ENCODE measurements at regions not wholly inside any gene's neighbourhood (a gene's known extent, or its start where the extent isn't known, plus 50 kb on each side); places are given as distances from the start of the nearest gene placed in this dataset.

- H3K36me3 ChIP-seq (ENCODE audit: insufficient read depth, low read length) = no peaks in the 10 kb centered on the region
- H3K4me1 ChIP-seq (ENCODE audit: insufficient read depth, low read length) = peaks cover 52% of the 10 kb centered on the region
- Mint-ChIP-seq H3K27me3 (no peaks in the 10 kb centered on the region), H3K4me3 (peak overlapping the region; percentile 78 to 93 (median 89)), H3K9me3 (no peaks in the 10 kb centered on the region), H3K27ac (peak overlapping the region; percentile 95 to 100 (median 98)), H3K36me3 (peaks cover 0 to 18% (median 0%) of the 10 kb centered on the region in 3 donors), H3K4me1 (peaks cover 30 to 73% (median 39%) of the 10 kb centered on the region in 3 donors)
- ChIA-PET POLR2A (no interaction called here), CTCF (no interaction called here)
- H3K27me3 ChIP-seq (ENCODE audit: insufficient read depth, low read length, poor library complexity, severe bottlenecking) = no peaks in the 10 kb centered on the region
- DNase-seq = peak in 2 of 5 donors; percentile 16 to 20
- H3K9me3 ChIP-seq (ENCODE audit: low read length) = no peaks in the 10 kb centered on the region
- H3K4me3 ChIP-seq (ENCODE audit: low read length) = peak overlapping the region; percentile 80
- H3K27ac ChIP-seq (ENCODE audit: low read depth, low read length) = peak overlapping the region; percentile 99
These were observed 133.0 kb downstream of the C9orf50 start for GRCh38 chr9:129487658-129488483.

- peak overlapping the region; percentile 95 to 100 (median 98) for H3K27ac Mint-ChIP-seq
- Histone ChIP-seq H3K27ac (ENCODE audit: low read depth, low read length) (peak overlapping the region; percentile 99), H3K4me3 (ENCODE audit: low read length) (no peak overlapping the region), H3K4me1 (ENCODE audit: insufficient read depth, low read length) (peaks cover 52% of the 10 kb centered on the region), H3K27me3 (ENCODE audit: insufficient read depth, low read length, poor library complexity, severe bottlenecking) (no peaks in the 10 kb centered on the region), H3K36me3 (ENCODE audit: insufficient read depth, low read length) (no peaks in the 10 kb centered on the region), H3K9me3 (ENCODE audit: low read length) (no peaks in the 10 kb centered on the region)
- H3K27me3 Mint-ChIP-seq = no peaks in the 10 kb centered on the region
- peaks cover 30 to 71% (median 39%) of the 10 kb centered on the region in 3 donors for H3K4me1 Mint-ChIP-seq
- DNase-seq = no peak
- ChIA-PET POLR2A (interaction anchor here (0.5 kb wide), 1 partner anchor 1407 kb away, joined by 6 read pairs; no protein-coding TSS in a partner anchor), CTCF (no interaction called here)
- no peaks in the 10 kb centered on the region for H3K9me3 Mint-ChIP-seq
- H3K36me3 Mint-ChIP-seq = peaks cover 0 to 15% (median 0%) of the 10 kb centered on the region in 3 donors
- peak overlapping the region; percentile 49 to 92 (median 80) for H3K4me3 Mint-ChIP-seq
These were observed 133.9 kb downstream of the C9orf50 start for GRCh38 chr9:129486756-129487657.

GRCh38 chr9:129485145-129485774 lies 135.6 kb downstream of the C9orf50 start:
- CTCF ChIA-PET = no interaction called here

GRCh38 chr9:129484352-129485000 lies 136.4 kb downstream of the C9orf50 start:
- peaks cover 35% of the 10 kb centered on the region for H3K4me1 ChIP-seq (ENCODE audit: insufficient read depth, low read length)
- Mint-ChIP-seq H3K27ac (peak overlapping the region; percentile 86 to 99 (median 90)), H3K4me1 (peaks cover 18 to 59% (median 23%) of the 10 kb centered on the region in 3 donors), H3K9me3 (no peaks in the 10 kb centered on the region), H3K36me3 (peaks cover 0 to 9% (median 0%) of the 10 kb centered on the region in 3 donors), H3K4me3 (peak overlapping the region in 5 of 7 donors; percentile 54 to 64 (median 58)), H3K27me3 (no peaks in the 10 kb centered on the region)
- no peaks in the 10 kb centered on the region for H3K36me3 ChIP-seq (ENCODE audit: insufficient read depth, low read length)
- POLR2A ChIA-PET = interaction anchor here (0.6 to 1.2 kb wide), 3 partner anchors 47 to 344 kb away, joined by 3 read pairs; no protein-coding TSS in a partner anchor
- H3K27ac ChIP-seq (ENCODE audit: low read depth, low read length) = peak overlapping the region; percentile 82
- no peak overlapping the region for H3K4me3 ChIP-seq (ENCODE audit: low read length)
- no peak for DNase-seq
- CTCF ChIA-PET = interaction anchor here (3.4 kb wide), 1 partner anchor 24 kb away, joined by 9 read pairs; no protein-coding TSS in a partner anchor
- no peaks in the 10 kb centered on the region for H3K27me3 ChIP-seq (ENCODE audit: insufficient read depth, low read length, poor library complexity, severe bottlenecking)
- H3K9me3 ChIP-seq (ENCODE audit: low read length) = no peaks in the 10 kb centered on the region

More at GRCh38 chr9:129485145-129485774, 135.6 kb downstream of the C9orf50 start:
- Mint-ChIP-seq H3K4me1 (peaks cover 24 to 65% (median 29%) of the 10 kb centered on the region in 3 donors), H3K9me3 (no peaks in the 10 kb centered on the region), H3K36me3 (peaks cover 0 to 11% (median 0%) of the 10 kb centered on the region in 3 donors), H3K27ac (peak overlapping the region; percentile 30 to 99 (median 89)), H3K27me3 (no peaks in the 10 kb centered on the region), H3K4me3 (peak overlapping the region in 3 of 7 donors; percentile 33 to 90 (median 69))
- Histone ChIP-seq H3K9me3 (ENCODE audit: low read length) (no peaks in the 10 kb centered on the region), H3K27ac (ENCODE audit: low read depth, low read length) (no peak overlapping the region), H3K36me3 (ENCODE audit: insufficient read depth, low read length) (no peaks in the 10 kb centered on the region), H3K4me1 (ENCODE audit: insufficient read depth, low read length) (peaks cover 43% of the 10 kb centered on the region), H3K4me3 (ENCODE audit: low read length) (no peak overlapping the region), H3K27me3 (ENCODE audit: insufficient read depth, low read length, poor library complexity, severe bottlenecking) (no peaks in the 10 kb centered on the region)
- DNase-seq = no peak
- POLR2A ChIA-PET = no interaction called here

- H3K36me3 ChIP-seq (ENCODE audit: insufficient read depth, low read length) = no peaks in the 10 kb centered on the region
- H3K27me3 ChIP-seq (ENCODE audit: insufficient read depth, low read length, poor library complexity, severe bottlenecking) = no peaks in the 10 kb centered on the region
- peak overlapping the region; percentile 22 for H3K4me3 ChIP-seq (ENCODE audit: low read length)
- H3K4me1 ChIP-seq (ENCODE audit: insufficient read depth, low read length) = peaks cover 28% of the 10 kb centered on the region
- Mint-ChIP-seq H3K4me1 (peaks cover 13 to 53% (median 18%) of the 10 kb centered on the region in 3 donors), H3K36me3 (peaks cover 0 to 5% (median 0%) of the 10 kb centered on the region in 3 donors), H3K4me3 (peak overlapping the region in 6 of 7 donors; percentile 43 to 73 (median 62)), H3K27me3 (no peaks in the 10 kb centered on the region), H3K9me3 (no peaks in the 10 kb centered on the region), H3K27ac (peak overlapping the region; percentile 86 to 99 (median 90))
- POLR2A ChIA-PET = interaction anchor here (0.6 to 1.2 kb wide), 5 partner anchors 17 to 344 kb away, joined by 3 read pairs; no protein-coding TSS in a partner anchor
- peak overlapping the region; percentile 82 for H3K27ac ChIP-seq (ENCODE audit: low read depth, low read length)
- peak in 1 of 5 donors; percentile 41 for DNase-seq
- no peaks in the 10 kb centered on the region for H3K9me3 ChIP-seq (ENCODE audit: low read length)
- CTCF ChIA-PET = interaction anchor here (1.2 to 3.4 kb wide), 2 partner anchors 23 to 25 kb away, joined by 3 to 9 read pairs; no protein-coding TSS in a partner anchor
These were observed 137.2 kb downstream of the C9orf50 start for GRCh38 chr9:129483415-129484351.

GRCh38 chr9:129482521-129483414 lies 138.1 kb downstream of the C9orf50 start:
- peak overlapping the region; percentile 40 to 84 (median 65) for H3K4me3 Mint-ChIP-seq
- peaks cover 9 to 48% (median 15%) of the 10 kb centered on the region in 3 donors for H3K4me1 Mint-ChIP-seq
- CTCF ChIA-PET = interaction anchor here (1.2 to 3.4 kb wide), 2 partner anchors 22 to 24 kb away, joined by 3 to 9 read pairs; no protein-coding TSS in a partner anchor
- no peaks in the 10 kb centered on the region for H3K9me3 Mint-ChIP-seq
- H3K27me3 ChIP-seq (ENCODE audit: insufficient read depth, low read length, poor library complexity, severe bottlenecking) = no peaks in the 10 kb centered on the region
- H3K27ac Mint-ChIP-seq = peak overlapping the region in 7 of 8 donors; percentile 42 to 99 (median 78)
- DNase-seq = peak in 1 of 5 donors; percentile 67
- POLR2A ChIA-PET = interaction anchor here (1.0 to 1.1 kb wide), 2 partner anchors 18 to 22 kb away, joined by 3 read pairs; no protein-coding TSS in a partner anchor
- H3K4me1 ChIP-seq (ENCODE audit: insufficient read depth, low read length) = peaks cover 22% of the 10 kb centered on the region
- H3K27me3 Mint-ChIP-seq = no peaks in the 10 kb centered on the region
- H3K36me3 ChIP-seq (ENCODE audit: insufficient read depth, low read length) = no peaks in the 10 kb centered on the region
- H3K36me3 Mint-ChIP-seq = peaks cover 0 to 2% (median 0%) of the 10 kb centered on the region in 3 donors
- peak overlapping the region; percentile 82 for H3K27ac ChIP-seq (ENCODE audit: low read depth, low read length)
- peak overlapping the region; percentile 22 for H3K4me3 ChIP-seq (ENCODE audit: low read length)
- no peaks in the 10 kb centered on the region for H3K9me3 ChIP-seq (ENCODE audit: low read length)
